ENCODE measurements at regions not wholly inside any gene's neighbourhood (a gene's known extent, or its start where the extent isn't known, plus 50 kb on each side); places are given as distances from the start of the nearest gene placed in this dataset.

- no peak for DNase-seq (ENCODE audit: low read depth in 2 of 2)
Measured at GRCh38 chr11:62073061-62073460, 50.8 kb upstream of the INCENP start.

GRCh38 chr11:62071408-62071807 lies 52.4 kb upstream of the INCENP start:
- no peak for DNase-seq (ENCODE audit: low read depth in 2 of 2)

- DNase-seq (ENCODE audit: low read depth in 2 of 2), result no peak
Measured at GRCh38 chr11:62069986-62070919, 53.6 kb upstream of the INCENP start.

DNA sequence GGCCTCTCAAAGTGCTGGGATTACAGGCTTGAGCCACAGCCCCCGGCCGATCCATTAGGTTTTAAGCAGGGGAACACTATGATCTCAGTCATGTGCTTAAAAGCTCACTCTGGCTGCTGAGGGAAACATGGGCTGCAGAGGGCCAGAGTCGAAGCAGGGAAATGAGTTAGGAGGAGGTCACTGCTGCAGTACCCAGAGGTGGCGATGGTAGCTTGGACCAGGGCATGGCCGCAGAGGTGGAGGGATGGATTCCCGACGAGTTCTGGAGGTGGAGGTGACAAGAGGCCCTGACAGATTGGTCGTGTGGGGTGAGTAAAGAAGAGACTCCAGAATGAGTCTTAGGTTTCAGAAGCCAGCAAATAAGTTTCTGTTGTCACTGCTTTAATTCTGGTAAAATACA lies 54.4 kb upstream of the INCENP start:
- DNase-seq (ENCODE audit: low read depth in 2 of 2), result no peak

GRCh38 chr11:62068730-62069129 lies 55.1 kb upstream of the INCENP start:
- no peak for DNase-seq (ENCODE audit: low read depth in 2 of 2)

DNA sequence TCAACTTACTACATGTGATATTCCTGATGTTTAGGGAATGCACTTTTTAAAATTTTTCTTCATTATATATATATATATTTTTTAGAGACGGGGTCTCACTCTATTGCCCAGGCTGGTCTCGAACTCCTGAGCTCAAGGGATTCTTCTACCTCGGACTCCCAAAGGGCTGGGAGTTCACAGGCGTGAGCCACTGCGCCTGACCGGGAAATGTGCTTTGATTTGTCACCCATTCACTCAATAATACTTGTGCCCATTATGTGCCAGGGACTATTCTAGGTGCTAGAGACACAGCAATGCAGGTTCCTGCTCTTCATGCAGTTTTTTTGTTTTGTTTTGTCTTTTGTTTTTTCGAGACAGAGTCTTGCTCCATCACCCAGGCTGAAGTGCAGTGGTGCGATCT lies 56.1 kb upstream of the INCENP start:
- DNase-seq (ENCODE audit: low read depth in 2 of 2), result no peak

GRCh38 chr11:62064221-62064620 lies 59.6 kb upstream of the INCENP start:
- DNase-seq (ENCODE audit: low read depth in 2 of 2), result no peak

- DNase-seq (ENCODE audit: low read depth in 2 of 2), result no peak
Measured at GRCh38 chr11:62062223-62062861, 61.5 kb upstream of the INCENP start.

DNA sequence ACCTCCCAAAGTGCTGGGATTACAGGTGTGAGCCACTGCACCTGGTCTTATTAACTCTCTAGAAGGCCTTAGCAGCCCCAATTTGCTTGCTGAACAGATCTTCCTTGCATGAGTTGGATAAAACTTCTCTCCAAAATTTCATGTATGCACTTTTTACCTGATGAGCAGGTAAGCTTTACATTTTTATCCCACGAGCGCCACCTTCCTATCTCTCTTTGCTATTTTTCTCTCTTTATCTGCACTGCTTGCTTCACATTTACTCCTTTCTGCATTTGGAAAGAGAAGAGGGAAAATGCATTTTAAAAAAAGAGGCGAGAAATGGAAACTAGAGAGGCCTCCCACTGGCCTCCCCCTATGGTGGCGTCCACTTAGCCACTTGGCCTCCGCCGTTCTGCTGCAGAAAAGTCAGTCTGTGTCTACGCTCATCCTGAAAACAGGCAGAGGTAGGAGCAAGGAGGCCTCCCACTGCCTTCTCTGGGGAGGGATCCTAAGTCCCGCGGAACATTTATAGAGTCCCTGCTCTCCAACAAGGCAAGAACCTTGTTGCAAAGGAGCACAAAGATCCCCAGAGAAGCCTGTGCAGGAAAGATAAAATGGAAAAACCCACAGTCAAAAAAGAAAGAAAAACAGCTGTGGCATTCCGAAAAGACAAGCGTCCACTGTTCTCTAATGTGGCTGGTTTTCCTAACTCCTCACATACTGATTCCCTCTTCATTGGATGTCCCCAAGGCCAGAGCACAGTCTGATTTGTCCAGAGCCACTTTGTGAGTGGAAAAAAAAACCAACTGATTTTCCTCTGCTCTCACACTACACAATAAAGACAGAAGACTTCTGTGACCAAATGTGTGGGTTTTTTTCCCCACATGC lies 62.2 kb upstream of the INCENP start:
- no peak for DNase-seq (ENCODE audit: low read depth in 2 of 2)

GRCh38 chr11:62057069-62057468 lies 66.7 kb upstream of the INCENP start:
- no peak for DNase-seq (ENCODE audit: low read depth in 2 of 2)

DNA sequence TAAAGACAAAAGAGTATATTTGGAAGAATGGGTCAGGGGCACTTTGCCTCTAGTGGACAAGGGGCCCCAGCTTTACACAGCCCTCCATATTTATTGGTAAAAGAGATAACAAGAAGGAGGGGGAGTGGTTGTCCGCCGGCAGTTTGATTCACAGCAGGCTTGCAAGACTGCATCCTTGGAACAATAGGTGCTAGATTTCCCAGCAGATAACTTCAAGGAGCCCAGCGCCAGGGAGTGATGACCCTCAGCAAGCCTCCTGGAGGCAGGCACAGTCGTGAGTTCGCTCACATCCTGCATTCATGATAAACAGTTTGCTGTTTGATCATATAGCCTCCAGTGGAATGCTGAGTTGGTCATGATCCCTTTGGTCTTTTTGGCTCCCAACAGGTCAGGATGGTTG lies 67.8 kb upstream of the INCENP start:
- DNase-seq (ENCODE audit: low read depth in 2 of 2), result no peak

GRCh38 chr11:62054484-62055121 lies 69.2 kb upstream of the INCENP start:
- DNase-seq (ENCODE audit: low read depth in 2 of 2), result peak; percentile 13 to 15

GRCh38 chr11:62054081-62054480 lies 69.7 kb upstream of the INCENP start:
- no peak for DNase-seq (ENCODE audit: low read depth in 2 of 2)

GRCh38 chr11:62050716-62051115 lies 73.1 kb upstream of the INCENP start:
- no peak for DNase-seq (ENCODE audit: low read depth in 2 of 2)

GRCh38 chr11:62048100-62048499 lies 75.7 kb upstream of the INCENP start:
- DNase-seq (ENCODE audit: low read depth in 2 of 2), result no peak

DNA sequence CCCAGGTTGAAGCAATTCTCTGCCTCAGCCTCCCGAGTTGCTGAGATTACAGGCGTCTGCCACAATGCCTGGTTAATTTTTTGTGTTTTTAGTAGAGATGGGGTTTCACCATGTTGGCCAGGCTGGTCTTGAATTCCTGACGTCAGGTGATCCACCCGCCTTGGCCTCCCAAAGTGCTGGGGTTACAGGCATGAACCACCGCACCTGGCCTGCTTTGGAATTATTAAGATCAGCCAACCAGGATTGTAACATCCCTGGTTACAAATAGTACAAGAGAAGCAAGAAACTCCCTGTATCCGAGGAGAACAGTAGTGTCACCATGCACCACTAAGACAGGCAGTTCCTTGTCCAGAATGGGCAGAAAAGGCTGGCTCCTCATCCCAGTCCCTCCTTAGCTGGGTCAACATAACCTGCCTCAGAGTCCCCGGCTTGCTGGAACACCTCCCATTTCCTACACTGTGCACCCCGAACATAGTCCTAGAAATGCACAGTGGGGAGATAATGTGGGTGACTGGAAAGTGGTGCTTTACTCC lies 77.2 kb upstream of the INCENP start:
- DNase-seq (ENCODE audit: low read depth in 2 of 2), result no peak

DNA sequence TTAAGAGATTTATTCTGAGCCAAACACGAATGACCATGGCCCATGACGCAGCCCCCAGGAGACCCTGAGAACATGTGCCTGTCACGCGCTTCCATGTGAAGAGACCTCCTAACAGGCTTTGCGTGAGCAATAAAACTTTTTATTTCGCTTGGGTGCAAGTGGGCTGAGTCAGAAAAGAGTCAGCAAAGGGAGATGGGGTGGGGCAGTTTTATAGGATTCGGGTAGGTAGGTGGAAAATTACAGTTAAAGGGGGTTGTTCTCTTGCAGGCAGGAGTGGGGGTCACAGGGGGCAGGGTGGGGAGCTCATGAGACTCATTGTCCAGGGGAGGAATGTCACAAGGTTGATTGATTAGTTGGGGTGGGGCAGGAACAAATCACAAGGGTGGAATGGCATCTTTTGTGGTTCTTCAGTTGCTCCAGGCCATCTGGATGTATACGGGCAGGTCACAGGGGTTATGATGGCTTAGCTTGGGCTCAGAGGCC lies 77.2 kb upstream of the FTH1 start:
- DNase-seq (ENCODE audit: low read depth in 2 of 2), result no peak

DNA sequence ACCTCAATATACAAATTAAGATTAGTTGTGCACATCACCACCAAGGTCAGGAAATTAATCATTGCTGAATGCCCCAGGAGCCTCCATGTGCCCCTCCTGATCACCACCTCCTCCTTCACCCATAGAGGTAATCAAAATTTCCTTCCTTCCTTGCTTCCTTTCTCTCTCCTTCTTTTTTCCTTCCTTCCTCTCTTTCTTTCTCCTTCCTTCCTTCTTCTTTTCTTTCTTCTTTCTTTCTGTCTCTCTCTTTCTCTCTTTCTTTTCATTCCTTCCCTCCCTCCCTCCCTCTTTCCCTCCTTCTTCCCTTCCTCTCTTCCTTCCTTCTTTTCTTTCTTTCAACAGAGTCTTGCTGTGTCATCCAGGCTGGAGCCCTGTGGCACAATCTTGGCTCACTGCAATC lies 67.9 kb upstream of the FTH1 start:
- DNase-seq (ENCODE audit: low read depth in 2 of 2), result no peak

GRCh38 chr11:62034036-62034338 lies 66.6 kb upstream of the FTH1 start:
- DNase-seq (ENCODE audit: low read depth in 2 of 2), result no peak

GRCh38 chr11:62033191-62034035 lies 66.0 kb upstream of the FTH1 start:
- no peak for DNase-seq (ENCODE audit: low read depth in 2 of 2)
